Kasumi-1 (cell line): ENCODE measurements at regions not wholly inside any gene's neighbourhood (a gene's known extent, or its start where the extent isn't known, plus 50 kb on each side); places are given as distances from the start of the nearest gene placed in this dataset.

Experiments
- DNase-seq, 2 experiments: peaks; one replicate each; lab custom pipeline; 2025; lab: John Stamatoyannopoulos, UW

DNA sequence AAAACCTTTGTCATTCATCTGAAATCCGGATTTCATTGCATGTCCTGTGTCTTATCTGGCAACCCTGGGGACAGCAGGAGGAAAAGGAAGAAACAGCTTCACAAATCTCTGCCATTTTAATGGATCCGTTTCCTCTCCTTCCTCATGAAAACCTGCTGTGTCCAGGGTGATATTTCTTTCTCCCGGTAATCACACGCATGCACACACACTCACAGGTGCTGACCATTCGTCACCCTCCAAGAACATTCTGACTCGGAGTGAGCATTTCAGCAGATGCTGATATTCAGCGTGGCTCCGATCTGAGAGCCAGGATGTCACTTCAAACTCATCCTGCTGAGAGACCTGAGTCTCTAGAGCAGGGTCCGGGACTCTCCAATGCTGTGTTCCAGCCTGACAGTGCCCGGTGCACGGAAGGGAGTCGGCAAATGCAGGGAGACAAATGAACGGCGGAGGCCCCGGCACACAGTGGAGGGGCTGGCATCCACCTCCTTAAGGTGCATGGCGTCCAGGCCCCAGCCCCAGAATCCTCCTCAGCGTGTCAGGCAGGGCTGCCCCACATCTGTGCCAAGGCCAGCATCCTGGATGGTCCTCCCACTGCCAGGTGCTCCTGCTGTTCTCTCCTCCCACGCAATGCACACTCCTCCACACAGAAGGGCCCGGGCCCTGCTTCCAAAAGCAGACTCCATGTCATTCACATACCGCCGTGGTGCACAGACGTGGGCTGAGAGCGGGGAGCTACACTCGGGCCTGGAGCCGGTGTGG, 70.7 kb downstream of the RBFOX3 start:
- DNase-seq, result no peak

DNA sequence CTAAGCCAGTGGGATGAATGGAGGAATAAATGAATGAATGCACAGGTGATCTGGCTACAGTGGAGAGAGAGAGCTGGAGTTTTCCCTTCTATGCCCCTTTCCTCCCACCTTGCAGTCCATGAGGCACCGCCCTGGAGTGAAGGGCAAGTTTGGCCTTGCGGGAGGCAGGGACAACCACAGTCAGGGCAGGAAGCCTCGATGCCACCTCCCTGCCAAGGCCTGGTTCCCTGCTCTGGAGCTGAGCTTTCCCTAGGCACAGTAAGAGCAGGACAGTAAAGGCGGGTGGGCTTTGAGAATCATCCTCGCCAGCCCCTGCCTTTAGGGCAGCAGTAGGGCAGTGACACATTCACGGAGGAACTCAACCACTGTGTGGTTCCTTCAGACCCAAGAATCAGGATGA, 72.6 kb downstream of the RBFOX3 start:
- DNase-seq, result no peak

DNA sequence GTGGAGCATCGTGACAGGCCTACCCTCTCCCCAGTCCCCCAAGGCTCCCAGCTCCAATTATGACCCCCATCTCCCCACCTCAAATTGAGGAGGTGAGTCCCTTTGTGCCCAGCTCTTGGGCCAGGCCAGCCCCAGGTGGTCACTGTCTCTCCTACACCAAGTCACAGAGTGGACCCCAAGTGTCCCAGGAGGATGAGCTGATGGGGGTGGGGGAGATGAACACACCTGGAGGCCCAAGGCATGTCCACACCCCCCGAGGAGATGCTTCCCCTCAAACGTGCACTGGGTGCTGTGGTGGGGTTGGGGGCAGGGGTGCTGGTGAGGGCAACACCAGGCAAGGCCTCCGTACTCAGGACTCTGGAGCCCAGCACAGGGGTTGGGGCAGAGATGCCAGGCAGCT, 73.2 kb downstream of the RBFOX3 start:
- DNase-seq, result no peak

DNA sequence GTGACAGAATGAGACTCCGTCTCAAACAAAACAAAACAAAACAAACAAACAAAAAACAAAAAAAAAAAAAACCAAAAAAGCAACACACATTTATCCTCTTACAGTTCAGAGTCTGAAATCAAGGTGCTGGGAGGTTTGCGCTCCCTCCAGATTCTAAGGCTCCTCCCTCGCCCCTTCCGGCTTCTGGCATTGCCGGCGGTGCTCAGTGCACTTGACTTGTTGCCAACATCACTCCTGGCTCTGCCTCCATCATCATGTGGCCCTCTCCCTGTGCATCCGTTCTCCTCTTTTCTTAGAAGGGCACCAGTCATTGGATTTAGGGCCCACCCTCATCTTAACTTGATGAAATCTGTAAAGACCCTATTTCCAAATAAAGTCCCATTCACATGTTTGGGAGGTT, 73.8 kb downstream of the RBFOX3 start:
- no peak for DNase-seq

DNA sequence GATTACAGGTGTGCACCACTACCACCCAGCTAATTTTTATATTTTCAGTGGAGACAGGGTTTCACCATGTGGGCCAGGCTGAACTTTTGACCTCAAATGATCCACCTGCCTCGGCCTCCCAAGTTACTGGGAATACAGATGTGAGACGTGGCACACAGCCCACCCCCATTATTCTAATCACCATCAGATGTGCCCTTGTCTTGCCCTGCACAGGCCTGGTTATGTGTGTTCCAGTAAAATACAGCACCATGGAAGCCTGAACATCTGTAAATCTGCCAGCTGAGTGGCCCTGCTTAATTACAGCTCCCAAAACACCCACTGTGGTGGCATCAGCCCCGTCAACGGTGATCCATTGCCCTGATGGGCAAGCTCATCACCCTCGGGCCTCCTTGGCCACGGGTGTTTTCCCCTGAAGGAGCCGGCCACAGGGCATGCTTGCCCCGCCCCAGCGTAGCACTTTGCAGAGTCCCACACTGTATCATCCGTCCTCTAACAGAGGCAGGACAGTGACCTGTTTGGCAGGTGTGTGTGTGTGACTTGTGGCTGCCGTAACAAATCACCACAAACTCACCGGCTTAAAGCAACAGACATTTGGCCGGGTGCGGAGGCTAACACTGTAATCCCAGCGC, 74.5 kb downstream of the RBFOX3 start:
- DNase-seq, result no peak

DNA sequence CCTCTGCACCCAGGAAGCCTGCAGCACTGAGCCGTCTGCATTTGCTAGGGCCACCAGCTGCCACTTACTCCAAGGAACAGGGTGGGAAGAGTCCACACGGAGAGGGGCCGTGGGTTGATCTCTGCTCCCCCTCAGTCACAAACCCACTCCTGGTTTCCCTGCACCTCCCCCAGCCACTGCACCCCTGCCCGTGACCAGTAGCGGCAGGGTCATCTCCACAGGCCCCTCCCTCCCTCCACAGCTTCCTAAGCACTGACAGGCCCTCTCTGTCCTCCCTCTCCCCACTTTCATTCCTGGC, 75.2 kb downstream of the RBFOX3 start:
- DNase-seq, result no peak

DNA sequence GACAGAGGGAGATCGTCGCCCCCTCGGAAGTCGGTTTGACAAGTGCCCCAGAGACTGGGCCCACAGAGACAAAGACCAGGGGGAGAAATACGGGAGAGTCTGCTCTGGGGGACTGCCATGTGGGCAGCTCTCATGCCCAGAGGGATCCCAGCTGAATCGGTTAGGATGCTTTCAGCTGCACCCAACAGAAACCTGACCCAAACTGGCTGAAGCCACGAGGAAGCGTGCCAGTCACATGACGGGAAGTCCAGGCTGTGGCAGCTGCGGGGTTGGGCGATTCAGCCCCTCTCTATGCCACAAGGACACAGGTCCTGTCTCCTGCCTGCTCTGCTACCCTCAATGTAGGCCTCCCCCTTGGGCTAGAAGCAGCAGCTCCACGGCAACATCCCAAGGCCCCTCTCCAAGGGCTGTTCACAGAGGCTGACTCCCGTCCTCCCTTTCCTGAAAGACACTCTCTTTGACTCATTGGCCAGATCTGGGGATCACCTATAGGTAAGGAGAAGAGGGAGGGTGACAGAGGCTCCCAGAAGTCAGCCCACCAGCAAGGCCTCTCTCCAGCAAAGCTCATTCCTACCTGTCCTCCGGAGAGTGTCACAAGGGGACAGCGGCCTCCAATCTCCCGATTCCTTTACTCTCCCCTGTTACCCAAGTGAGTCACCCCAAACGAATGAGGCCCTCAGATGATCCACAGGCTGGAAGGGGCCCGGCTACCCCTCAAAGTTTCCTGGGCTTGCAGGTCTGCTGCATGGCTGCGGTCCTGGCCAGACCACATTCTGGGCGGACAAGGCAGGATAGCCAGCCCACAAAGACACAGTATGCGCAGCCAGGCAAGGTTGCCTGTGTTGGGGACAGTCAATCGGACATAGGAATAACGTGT, 75.8 kb downstream of the RBFOX3 start:
- no peak for DNase-seq

DNA sequence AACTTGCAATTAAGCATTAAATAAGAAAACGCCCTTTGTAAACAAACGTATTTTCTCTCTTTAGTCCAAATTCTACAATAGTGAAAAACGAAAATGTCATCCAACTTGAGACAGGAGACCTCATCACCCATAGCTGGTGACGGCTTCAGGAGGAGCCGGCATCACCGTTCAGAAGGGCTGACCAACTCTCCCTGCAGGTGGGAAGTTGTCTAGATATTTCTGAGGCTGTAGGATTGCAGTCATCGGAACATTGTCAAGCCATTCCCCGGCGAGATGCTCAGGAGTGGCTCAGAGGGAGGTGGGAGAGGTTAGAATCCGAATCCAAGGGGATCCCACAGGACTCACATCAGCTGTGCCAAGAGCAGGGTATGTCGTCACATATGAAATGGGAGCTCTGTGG, 76.7 kb downstream of the RBFOX3 start:
- DNase-seq, result no peak

DNA sequence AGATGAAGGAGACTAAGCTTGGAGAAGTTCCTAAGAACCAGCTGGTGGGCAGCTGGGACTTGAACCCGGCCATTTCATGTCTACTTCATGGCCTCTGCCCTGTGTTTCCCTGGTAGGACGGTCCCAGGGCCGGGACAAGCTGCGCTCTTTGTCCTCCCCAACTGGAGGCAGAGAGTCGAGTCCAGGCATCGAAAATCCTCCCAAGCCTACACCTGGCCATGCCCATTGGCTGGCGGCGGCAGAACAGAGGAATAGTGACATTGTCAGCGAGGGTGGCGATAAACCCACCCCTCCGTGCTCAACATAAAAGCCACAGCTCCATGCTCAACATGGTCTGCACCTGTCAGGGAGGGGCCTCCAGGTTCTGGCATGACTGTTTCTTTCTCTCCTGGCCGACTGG, 77.7 kb downstream of the RBFOX3 start:
- no peak for DNase-seq

DNA sequence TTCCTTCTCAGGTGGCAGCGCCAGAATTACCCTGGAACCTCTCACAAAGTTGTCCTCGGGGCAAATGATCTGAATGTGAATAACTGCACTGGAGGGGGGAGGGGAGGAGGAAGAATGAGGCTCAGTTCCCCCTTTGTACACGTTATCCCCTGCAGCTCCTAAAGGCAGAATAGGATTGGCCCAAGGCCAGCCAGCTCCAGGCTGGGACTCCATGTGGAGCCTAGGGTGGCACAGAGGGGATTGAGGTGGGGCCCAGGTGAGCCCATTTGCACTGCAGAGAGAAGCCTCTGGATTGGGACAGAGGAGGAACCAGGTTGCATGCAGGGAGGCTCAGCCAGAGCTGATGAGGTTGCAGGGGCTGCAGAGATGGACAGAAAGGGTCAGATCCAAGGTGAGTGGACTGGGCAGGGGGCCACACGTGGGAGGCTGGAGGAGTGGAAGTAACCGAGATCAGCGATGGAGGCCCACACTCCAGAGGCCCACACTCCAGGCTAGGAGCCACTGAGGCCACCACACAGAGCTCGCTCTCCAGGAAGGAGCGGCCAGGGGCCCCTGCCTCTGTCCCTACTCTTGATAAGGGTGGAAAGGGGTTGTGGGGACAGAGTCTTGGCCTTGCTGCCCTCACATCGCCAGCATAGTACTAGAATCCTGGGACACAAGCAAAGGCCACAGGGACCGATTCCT, 78.6 kb downstream of the RBFOX3 start:
- no peak for DNase-seq

DNA sequence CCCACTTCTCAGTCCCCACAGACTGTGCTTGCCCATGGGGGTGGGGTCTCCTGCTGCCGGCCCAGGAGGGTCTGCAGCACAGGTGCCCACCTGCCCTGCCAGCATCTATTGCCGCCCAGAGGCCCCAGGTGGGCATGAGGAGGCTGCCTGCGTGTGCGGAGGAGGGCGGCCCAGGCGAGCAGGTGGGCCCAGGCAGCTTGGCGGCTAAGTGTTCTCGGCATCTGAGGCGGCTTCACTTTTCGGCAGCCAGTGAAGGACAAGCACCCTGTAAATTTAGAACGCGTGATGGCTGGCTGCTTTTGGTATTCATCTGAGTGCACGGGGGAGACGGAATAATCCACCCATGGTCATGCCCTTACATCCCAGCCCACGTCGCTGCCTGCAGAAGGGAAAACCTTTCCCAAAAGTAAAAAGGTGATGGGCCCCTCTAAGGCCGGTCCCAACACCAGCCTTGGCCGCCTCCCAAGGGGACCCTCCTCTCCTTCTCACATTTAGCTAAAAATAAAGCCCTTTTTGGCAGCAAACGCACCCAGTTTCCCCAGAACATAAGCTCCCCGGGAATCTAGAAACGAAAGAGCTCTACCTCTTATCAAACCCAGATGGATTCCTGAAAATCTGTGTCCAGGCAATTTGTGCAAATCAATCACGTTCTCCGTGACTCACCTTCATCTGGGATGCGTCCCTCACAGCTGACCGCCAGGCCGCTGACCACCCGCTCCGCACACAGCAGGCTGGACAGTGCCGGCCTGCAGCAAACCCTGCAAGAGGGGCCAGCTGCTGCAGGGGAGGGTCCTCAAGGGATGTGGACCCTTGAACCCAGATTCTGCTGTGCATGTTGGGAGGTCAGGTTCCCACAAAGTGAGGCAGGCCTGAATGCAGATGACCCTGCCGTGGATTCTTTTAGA, 79.4 kb downstream of the RBFOX3 start:
- DNase-seq, result no peak

DNA sequence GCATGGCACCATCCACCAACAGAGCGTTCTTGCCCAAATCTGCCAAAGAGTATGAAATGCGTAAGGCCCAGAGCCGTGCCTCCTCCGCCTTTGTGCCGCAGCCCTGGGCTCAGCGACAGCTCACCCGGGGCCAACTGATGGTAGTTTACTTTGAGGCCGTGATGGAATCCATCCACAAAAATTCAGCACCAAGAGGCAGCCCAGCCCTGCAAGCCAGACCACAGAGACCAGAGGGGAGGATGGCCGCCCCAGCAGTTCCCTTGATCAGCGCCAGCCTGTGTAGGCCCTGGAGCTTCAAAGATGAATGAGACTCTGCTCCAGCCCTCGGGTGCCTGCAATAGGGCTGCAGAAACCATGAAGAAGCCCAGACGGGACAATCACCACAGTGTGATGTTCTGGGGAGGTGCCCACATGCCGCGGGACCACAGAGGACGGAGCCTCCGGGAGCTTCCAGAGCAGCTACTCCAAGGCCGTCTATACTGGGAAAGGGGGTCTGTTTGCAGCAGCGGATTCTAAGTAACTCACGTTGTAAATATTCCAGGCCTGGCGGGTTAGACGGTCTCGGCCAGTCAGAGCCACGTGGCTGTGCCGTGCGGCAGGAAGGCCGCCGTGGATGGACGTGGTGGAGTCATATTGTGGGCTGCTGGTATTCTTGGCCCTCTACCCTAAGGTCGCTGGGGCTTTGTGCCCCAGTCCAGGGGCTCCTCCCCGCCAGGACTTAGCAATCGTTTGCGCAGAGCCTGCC, 80.3 kb downstream of the RBFOX3 start:
- no peak for DNase-seq

DNA sequence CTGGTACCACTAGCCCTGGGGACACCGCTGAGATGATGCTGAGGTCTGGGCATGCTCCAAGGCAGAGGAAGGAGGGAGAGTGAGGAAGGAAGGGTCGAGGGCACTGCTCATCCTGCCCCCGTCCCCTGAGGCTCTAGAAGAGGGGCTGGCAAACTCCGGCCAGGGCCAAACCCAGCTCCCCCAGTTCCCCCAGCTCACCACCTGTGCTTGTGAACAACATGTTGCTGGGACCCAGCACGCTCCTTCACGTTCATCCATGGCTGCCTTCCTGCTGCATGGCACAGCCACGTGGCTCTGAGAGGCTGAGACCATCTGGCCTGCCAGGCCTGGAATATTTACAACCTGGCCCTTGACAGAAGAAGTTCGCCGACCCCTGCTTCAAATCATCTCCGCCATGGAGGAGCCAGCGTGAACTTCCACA, 81.2 kb downstream of the RBFOX3 start:
- DNase-seq, result no peak

DNA sequence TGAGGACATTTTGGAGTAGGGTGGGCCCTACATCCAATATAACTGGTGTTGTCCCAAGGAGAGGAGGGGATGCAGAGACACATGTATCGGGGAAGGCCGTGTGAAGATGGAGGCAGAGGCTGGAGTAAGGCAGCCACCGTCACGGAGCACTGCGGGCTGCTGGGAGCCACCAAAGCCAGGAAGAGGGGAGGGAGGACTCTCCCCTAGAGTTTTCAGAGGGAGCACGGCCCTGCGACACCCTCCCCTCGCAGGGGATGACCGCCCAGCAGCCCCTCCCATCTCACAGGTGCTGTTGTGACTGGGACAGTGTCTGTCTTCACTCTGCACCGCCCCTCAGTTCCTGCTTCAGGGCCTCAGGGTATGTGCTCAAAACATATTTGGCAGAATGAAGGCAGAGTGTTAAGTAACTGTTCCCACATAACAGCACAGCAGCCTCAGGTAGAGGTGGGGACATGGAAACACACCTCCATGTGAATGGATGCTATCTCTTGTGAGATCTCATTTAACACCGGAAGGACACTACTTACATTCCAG, 82.2 kb downstream of the RBFOX3 start:
- DNase-seq, result no peak

DNA sequence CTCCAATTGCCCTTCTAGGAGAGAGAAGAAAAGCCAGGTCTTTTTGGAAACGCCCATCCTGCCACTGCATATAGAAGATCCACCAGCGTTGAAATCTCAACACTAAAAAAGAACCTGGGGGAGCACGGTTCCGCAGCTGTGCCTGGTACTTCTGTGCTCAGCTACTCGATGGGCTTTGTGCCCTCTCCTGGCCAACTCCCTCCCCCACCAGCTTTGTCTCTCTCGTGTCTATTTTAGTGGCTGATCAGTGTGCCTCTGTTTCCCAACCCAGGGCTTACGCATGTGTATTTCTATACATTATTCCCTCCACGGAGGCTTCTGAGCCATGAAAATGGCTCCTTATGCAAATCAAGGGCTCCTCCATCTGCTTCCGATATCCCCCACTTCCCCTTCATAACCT, 83.5 kb downstream of the RBFOX3 start:
- DNase-seq, result no peak

DNA sequence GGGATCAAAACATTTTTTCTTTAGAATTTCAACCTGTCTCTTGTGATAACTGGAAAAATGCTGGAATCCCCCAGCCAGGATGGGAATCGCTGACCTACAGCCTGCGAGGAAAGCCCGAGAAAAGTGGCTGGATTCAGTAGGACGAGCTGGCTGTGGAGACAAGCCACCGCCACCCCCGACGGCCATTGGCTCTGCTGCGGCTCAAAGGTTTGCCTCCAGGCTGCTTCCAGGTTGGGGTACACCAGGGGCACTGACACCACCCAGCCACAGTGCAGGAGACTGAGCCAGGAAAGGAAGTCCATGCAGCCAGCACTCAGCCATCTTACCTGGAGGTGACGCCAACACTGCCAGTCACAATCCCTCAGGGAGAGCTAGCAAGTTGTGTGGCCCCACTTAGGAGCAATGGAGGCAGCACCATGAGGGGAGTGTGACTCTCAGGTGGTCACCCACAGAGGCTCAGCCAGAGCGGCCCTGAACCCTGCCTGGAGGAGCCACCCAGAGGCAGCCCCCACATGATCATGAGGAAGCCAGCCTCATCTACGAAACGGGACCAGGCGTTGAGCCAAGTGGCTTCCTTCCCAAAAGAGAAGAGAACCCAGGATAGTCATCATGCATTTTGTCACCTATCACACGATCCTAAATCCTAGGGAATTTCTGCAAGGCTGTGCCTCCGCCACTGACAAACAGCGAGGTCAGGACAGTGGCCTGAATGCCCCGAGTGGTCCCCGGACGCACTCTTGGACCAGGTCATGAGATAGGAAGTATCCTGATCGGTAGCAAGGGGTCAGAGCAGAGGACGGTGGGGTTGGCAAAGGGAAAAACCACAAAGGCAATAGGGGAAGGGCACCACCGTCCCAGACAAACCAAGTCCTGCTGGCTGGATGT, 84.8 kb downstream of the RBFOX3 start:
- DNase-seq, result no peak

DNA sequence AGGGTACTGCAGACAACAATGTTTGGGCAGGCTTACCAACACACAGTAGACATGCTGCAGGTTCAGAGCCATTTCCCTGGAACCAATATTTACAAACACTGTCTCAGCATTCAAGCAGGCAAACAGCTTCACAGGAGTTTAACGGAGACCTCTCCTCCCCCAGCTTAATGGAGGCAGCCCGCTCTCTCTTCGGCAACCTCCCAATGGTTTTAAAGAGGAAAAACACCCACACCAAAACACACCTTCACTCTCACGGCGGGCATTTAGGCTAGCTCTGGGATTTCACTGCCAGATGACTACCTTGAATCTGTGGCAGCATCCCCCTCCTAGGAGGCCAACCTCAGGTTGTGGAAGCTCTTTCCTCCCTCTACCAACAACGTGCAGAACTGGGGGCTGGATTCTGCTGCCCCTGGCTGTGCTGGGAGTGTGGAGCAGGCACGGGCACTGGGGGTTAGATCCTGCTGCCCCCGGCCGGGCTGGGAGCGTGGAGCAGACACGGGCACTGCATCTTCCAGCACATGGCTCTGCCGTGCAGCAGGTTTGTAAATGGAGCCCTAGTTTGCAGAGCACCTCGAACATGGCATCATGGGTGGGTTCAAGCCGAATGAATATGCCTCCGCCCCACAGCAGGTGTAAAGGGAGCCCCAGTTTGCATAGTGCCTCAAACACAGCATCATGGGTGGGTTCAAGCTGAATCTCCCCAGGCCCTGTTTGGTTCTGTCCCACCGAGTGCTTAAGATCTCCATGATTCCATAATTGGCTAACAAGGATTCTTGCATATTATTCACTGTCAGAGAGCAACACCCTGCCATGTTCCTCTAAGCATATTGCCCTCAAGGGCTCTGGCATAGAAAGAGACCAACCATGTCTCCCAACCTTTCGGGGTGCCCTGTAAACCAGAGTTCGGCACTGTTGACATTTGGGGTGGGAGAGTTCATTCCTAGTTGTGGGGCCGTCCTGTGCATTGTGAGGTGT, 86.4 kb downstream of the RBFOX3 start:
- DNase-seq, result no peak

DNA sequence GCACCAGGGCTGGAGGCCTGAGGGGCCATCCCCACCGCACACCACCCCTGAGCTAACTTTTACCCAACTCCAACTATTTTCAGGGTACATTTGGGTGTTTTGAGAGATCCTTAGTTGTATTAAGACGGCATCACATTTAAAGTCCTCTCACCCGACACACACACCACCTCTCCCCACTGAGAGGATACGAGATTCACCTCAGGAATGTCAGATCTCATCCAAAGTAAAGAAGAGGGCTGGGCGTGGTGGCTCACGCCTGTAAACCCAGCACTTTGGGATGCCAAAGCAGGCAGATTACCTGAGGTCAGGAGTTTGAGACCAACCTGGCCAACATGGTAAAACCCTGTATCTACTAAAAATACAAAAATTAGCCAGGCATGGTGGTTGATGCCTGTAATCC, 88.4 kb downstream of the RBFOX3 start:
- no peak for DNase-seq
